HG02642 (cell line): ENCODE measurements at regions not wholly inside any gene's neighbourhood (a gene's known extent, or its start where the extent isn't known, plus 50 kb on each side); places are given as distances from the start of the nearest gene placed in this dataset.
"Not testable (repeated sequence)": the region's sequence is repeated elsewhere in the genome, so short reads cannot be mapped to it uniquely, and the experiment has no call there.

Experiments used
- ATAC-seq: cut with Tn5 transposase; IDR thresholded peaks from one replicate; pipeline ENCODE4 v1.9.1; 2021; ENCODE audit warnings: mild to moderate bottlenecking; ENCODE audit not compliant: unreplicated experiment, poor library complexity

DNA sequence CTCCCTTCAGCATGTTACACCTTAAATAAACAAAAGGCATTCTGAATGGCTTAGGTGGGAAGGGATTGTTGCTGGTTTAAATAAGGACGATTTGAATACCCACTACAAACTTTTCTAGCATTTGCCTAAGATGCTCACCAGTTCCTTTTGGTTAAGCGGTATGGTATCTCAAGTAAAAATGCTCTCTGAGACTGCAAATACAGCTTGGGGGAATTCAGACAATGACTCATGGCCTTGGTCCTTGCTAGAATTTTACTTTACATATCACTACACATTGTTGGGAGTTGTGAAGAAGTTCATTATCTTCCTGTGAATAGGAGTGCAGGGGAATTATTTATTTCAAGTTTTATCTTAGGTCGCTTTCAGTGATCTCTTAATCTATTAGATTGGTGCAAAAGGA lies 670.7 kb downstream of the UTRN start:
- no peak for ATAC-seq

DNA sequence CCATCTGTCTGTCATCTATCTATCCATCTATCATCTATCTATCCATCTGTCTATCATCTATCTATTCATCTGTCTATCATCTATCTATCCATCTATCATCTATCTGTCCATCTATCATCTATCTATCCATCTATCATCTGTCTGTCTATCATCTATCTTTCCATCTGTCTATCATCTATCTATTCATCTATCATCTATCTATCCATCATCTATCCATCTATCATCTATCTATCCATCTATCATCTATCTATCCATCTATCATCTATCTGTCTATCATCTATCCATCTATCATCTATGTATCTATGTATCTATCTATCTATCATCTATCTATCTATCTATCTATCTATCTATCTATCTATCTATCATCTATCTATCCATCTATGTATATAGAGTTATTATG lies 671.6 kb downstream of the UTRN start:
- ATAC-seq: not testable (repeated sequence)

DNA sequence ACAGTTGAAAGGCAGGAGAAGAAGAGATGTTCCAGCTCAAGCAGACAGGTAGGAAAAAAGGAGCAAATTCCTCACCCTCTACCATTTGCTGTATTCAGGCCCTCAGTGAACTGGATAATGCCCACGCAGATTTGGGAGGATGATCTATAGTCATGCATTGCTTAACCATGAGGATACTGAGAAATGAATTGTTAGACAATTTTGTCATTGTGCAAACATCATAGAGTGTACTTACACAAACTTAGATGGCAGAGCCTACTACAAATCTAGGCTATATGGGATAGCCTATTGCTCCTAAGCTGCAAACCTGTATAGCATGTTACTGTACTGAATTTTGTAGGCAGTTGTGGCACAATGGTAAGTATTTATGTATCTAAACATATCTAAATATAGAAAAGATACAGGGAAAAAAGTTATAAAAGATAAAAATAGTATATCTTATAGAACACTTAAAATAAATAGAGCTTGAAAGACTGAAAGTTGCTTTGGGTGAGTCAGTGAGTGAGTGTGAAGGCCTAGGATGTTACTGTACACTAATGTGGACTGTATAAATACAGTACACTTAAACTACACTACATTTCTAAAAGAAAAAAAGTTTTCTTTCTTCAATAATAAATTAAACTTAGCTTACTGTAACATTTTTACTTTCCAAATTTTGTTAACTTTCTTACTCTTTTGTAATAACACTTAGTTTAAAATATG lies 672.3 kb downstream of the UTRN start:
- ATAC-seq: no peak

DNA sequence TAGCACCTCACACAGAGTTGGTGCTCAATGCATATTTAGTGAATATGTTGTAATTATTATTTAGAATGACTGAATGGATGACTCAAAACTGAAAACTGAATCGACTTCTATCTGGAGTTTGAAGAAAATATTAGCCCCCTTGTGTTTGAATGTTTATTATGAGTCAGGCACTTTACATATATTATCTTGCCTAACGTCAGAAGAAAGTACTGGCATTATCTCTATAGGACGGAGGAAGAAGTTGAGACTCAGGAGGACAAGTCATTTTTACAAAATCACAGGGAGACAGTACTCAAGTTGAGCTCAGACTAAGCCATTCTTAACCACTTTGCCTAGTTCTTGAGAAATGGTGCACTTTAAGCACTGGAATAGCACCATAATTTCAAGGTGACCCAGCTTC lies 684.0 kb downstream of the UTRN start:
- ATAC-seq: no peak

DNA sequence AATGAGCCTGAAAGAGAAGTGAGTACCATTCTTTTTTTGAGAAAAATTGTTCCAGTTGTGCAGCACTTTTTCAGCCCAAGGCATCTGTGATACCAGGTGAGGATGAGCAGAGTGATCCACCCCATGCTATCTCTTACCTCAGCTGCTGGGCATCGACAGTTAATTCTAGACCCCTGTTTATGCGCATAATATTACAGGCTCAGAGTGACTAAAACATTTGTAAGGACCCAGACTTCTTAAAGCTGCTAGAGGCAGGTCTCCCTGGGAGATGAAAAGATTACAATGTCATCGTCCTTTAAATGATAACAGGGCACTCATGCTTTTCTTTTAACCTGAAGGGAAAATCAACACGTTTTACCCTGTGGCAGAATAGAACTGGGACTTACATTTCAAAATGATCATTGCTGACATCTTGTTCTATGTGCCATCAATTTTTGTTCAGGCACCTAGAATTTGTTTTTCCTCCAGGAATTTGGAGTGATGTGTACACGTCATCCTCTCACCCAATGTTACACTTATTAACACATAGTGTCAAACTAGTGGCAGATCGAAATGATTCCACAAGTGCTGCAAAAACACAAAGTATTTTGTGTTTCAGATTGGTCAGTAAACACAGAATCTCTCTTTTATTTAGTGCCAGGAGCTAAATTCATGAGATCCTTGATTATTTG lies 684.6 kb downstream of the UTRN start:
- ATAC-seq: no peak

DNA sequence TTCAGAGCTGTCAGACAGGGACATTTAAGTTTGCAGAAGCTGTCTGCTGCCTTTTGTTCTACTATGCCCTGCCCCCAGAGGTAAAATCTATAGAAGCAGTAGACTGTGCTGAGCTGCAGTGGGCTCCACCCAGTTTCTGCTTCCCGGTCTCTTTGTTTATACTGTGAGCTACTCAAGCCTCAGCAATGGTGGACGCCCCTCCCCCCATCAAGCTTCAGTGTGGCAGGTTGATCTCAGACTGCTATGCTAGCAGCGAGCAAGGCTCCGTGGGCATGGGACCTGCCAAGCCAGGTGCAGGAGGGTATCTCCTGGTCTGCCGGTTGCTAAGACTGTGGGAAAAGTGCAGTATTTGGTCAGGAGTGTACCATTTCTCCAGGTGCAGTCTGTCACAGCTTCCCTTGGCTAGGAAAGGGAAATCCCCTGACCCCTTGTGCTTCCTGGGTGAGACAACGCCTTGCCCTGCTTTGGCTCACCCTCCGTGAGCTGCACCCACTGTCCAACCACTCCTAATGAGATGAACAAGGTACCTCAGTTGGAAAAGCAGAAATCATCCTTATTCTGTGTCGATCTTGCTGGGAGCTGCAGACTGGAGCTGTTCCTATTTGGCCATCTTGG lies 692.2 kb downstream of the UTRN start:
- ATAC-seq: not testable (repeated sequence)

DNA sequence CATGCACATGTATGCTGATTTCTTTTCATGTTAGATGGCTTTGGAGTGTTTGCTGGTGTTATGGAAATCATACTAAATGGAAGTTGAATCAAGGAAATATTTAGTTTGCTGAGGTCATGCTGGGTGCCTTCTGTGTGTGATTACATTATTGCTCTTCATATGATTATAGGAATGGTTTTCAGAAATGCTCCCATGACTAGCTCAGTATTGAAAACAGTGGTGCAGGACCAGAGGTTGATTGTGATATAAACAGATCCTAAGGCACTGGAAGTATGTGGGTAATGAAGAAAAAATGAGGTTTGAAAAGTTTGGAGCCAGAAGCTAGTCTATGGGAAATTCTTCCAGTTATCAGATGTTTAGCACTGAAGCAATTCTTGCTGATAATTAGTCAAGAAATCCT lies 693.1 kb downstream of the UTRN start:
- ATAC-seq: no peak

DNA sequence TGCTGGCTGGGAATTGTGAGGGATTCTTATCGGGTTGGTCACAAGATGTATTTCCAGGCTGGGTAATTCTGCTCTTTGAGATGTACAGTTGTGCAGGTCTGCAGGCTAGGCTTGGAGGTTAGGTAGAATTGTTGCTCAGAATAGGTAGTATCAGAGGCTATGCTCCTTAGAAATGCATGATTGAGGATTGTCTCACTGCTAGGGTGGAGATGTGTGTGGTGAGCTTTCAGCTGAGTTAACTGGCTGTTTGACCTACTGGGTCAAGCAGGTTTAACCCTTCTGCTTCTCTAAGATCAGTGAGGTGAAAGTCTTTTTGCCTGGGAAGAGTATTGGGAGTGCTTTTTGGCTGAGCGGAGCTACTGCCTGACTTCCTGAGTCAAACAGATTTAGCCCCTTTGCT lies 701.1 kb downstream of the UTRN start:
- ATAC-seq: no peak

DNA sequence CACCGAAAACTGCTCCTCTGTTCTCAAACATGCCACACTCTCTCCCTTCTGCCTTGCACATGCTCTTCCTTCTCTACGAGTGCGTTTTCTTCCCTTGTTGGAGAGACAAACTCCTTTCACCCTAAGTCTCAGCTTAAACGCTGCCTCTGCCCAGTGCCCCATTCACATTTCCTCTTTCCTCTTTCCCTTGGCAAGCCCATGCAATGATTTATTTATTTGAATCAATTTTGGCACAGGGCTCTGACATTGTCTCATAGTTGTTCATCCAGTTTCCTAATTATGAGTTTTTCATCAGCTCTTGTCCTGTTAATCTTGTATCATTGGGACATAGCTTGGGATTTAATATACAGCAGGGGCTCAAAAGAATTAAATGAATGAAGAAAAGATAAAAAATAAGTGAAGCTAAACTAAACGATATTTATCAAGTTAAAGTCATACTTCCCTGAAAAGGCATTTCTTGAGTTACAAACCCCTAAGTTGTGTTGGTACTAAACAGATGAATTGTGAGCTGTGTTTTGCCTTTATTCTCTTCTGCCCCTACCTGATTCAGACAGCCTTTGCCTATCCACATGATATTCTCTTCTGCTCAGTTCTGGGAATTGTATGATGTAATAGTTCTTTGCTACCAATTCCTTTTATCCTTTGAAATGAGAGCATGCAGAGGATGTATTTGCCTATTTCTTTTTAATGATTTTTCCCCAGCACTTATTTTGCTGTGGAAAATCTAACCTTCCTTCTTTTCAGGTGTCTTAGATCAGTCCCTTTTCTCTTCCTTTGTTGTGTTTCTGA lies 704.4 kb downstream of the UTRN start:
- ATAC-seq: no peak

DNA sequence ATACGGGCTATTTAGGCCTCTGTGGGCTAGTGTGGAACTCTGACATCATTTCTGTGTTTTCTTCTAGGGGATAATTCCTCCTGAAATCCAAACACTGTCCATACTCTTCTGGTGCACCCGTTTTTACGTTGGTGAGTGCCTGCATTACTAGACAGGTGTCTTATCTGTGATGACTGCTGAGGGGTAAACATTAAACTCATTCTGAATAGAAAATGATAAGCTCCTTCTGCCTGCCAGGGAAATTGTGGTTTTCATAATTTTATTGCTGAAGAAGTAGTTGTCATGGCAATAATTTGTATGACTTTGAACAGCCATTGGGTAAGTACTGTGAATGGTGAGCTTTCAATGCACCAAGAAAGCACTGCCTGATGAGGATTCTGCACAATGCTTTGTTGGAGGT lies 705.6 kb downstream of the UTRN start:
- no peak for ATAC-seq

DNA sequence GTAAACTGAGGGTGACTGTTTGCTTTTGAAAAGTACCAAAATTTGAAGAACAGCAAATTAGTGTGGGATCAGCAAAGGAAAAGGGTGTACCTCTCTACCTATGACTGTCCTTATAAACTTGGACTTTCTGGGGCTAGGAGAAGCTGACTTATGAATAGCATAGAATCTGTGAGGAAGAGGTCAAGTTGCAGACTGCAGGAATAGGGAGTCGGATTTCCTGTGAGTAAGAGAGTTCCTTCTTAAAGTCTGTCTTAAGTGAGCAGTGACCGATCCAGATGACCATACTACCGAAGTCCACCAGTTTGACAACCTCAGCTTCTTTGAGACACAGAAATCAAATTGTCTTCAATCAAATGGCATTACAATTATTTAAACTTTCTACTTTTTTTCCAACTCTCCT lies 708.7 kb downstream of the UTRN start:
- ATAC-seq: no peak

DNA sequence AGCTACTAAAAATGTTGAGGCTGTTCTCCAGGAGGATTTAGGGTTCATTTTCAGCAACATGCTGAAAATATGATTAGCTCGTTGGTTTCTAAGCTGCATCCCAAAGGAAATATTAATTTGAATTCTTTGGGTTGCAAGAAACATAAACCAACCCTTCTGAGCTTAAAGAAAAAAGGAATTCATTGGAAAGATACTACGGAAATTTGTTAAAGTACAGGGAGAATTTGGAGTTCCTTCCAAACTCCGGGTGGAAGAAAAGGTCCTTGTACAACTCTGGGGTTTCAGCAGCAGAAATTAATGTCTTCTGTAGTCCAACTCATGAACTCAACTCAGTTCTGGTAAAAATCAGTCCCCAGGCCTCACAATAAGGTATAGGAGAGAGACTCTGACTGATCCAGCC lies 712.9 kb downstream of the UTRN start:
- no peak for ATAC-seq

DNA sequence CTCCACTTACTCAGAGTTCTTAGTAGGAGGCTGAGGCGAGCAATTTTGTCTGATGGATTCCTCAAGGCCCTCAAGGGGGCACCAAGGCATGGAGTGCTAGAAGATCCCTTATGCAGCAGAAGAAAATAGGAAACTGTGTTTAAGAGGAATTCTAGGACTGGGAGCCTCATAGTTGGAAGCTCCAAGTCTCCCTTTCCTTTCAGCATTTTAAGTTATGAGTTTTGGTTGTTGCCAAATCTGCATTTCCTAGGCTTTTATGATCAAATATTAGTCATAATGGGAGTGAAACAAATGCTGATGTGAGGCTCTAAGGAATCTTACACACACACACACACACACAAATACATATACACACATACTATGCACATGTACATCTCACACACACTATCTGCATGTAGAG lies 714.0 kb downstream of the UTRN start:
- ATAC-seq: no peak

DNA sequence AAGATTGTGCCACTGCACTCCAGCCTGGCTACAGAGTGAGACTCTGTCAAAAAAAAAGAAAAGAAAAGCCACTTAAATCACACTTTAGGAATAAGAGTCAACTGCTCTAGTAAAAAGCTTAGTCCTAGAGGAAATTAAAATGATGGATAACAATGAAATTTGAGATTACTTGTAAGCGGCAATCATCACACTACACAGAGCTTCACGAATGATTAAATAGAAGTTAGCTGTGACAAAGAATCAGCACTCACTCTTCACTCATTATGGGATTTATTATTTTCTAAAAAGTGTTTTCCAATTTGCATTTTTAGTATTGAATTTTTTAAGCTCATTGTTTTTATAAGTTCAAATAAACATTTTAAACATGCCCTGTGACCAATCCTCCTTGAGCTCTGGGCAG lies 718.0 kb downstream of the UTRN start:
- no peak for ATAC-seq

DNA sequence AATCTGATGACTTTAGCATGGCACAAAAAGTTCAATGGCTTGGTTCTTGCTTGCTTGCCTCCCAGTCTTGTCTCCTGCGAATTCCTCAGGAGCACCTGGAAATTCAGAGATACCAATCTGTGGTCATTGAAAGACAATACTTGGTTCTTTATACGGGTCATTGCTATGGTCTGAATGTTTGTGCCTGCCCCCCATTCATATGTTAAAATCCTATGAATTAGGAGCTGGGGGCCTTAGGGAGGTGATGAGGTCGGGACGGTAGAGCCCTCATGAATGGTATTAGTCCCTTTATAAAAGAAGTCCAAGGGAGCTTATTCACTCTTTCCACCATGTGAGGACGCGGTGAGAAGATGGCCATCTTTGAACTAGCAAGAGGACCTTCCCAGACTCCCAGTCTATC lies 721.8 kb downstream of the UTRN start:
- no peak for ATAC-seq

DNA sequence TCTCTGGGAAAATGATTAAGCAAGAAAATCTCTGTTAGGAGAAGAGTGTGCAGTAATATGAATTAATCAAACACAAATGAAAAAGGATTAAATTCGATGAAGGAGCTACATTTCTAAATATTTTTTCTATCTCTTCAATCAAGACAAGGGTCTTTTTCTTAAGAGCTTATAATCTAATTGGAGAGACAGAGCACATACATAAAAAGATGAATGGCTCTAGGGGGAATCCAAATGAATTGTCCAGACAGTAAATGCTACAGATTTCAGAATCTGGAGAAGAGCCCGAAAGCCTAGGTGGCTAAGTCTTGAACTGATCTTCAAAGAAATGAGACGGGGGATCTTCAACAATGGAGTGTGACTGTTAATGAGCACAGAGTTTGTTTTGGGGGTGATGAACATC lies 723.6 kb downstream of the UTRN start:
- ATAC-seq: no peak

DNA sequence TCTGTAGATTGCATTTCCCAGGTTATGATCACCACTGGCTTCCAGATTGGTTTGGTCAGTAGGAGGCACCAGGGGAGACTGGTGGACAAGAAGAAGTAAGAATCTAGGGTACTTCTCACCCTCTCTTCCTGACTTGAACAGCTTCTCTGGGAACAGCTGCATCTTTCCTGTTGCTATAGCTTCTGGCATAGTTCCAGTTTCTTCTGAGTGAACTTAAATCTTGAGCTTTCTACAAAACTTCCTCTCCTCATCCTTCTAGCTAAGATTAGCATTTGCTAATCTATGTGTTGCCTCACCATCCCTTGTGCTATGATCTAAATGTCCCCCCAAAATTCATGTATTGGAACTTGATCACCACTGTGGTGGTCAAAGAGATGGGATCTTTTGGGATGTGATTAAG lies 724.6 kb downstream of the UTRN start:
- ATAC-seq: no peak

DNA sequence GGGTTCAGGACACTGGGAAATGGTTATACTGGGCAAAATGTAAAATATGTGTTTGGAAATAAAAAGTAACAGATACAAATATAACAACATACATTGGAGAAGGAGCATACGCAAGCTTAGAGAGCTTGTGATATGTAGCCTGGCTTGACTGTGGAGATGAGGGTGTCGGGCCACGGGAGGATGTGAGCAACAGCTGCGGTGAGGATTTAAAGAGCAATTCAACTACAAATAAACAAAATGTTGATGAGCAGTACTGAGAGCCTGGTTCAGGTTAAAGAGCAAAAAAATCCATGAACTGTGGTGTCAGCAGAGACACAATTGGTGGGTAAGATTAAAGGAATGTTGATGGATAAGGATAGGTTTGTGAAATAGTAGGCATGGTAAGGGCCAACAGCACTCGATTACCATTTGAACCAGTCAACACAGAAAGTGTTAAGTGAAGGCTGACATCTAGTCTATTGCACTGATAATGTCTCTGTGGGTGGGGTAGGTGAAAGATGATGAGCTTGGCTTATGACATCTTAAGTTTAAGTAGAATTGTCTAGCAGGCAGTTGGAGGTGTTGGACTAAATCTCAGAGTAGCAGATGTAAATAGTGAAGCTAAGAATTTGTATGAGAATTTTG lies 723.2 kb downstream of the EPM2A start:
- no peak for ATAC-seq

DNA sequence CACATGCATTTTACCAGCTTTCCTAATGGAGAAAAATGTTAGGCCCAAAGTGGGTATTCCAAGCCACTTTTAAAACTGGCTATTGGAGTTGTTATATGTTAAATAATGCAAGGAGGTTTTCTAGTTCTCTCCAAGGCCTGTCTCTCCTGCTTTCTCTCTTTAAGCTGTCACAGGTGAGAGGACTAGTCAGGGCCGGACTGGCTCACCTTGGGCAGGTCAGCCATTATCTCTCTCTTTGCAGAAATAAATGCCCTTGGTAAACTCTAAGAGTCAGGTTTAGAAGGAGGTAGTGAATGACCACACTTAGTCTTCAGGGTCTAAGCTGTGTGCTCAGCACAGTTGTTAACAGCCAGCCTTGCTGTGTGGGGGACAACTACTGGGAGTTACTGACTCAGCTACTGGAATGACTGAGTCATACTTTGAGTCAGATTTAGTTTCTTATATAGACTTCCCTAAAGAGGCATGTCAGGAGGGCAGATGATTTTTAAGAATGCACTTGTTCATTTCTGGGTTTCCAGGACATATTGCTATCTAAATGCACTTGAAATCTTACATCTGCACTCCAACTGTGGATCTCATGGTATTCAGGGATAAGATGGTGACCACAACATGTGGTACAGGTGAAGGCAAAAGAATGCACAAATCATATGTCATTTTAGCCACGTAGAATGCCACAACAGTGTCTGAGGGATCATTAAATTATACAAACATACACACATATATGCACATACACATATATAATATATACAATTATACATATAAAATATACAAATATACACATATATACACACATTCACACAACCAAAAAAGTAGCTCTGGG lies 719.4 kb downstream of the EPM2A start:
- peak; percentile 94 for ATAC-seq

DNA sequence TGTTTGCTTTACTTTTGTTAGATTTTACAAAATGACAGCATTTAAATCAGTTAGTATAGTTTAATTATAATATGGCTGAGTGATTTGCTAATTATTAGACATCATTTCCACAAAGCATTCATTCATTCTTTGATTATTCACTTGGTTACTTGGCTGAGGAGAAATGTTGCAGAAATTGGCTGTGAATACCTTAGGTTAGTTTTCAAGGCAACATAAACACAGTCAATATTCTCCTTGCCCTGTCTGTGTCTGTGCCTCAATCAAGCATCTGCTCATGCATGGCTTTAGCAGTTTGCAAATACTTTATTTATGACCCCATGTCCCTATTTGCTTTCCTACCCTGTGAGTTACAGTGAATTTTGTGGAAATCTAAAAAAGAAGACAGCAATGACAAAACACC lies 718.3 kb downstream of the EPM2A start:
- no peak for ATAC-seq
